CD14-positive monocyte (primary cell): ENCODE measurements at regions not wholly inside any gene's neighbourhood (a gene's known extent, or its start where the extent isn't known, plus 50 kb on each side); places are given as distances from the start of the nearest gene placed in this dataset.

Source experiments
- DNase-seq, 3 donors: peaks; one replicate each; pipeline ENCODE4 v3.0.0-alpha.2; 2011 to 2022
- H2AFZ ChIP-seq: 2 replicates; pipeline ENCODE4 v1.6.0; 2012; ENCODE audit warnings: mild to moderate bottlenecking, low read depth, low read length, inconsistent platforms; ENCODE audit not compliant: insufficient read depth, poor library complexity, severe bottlenecking
- H3K27ac ChIP-seq, 2 donors: 1 replicate in 1 of 2; 2 replicates in 1 of 2; pipeline ENCODE4 v1.5.1; 2012 to 2013; ENCODE audit warnings: low read length in 2 of 2, control low read depth in 1 of 2, inconsistent platforms in 1 of 2, low read depth in 1 of 2, mild to moderate bottlenecking in 1 of 2
- H3K27me3 ChIP-seq, 2 donors: one replicate each; pipeline versions ENCODE4 v1.6.0 to v1.6.1; 2011 to 2013; ENCODE audit warnings: low read length in 2 of 2; ENCODE audit not compliant: control insufficient read depth in 2 of 2, insufficient read depth in 2 of 2
- H3K36me3 ChIP-seq, 2 donors: replicated peaks in 1 of 2; 1 replicate in 1 of 2; 2 replicates in 1 of 2; pipeline versions ENCODE4 v1.5.1 to v1.6.1; 2012 to 2013; ENCODE audit warnings: low read length in 2 of 2, control low read depth in 1 of 2, inconsistent platforms in 1 of 2, mild to moderate bottlenecking in 1 of 2; ENCODE audit not compliant: insufficient read depth in 2 of 2, control insufficient read depth in 1 of 2
- H3K4me1 ChIP-seq, 2 donors: 1 replicate in 1 of 2; 2 replicates in 1 of 2; pipeline versions ENCODE4 v1.5.1 to v1.6.1; 2012 to 2013; ENCODE audit warnings: low read length in 2 of 2, control low read depth in 1 of 2, inconsistent platforms in 1 of 2, mild to moderate bottlenecking in 1 of 2, moderate library complexity in 1 of 2; ENCODE audit not compliant: insufficient read depth in 2 of 2, control insufficient read depth in 1 of 2
- H3K4me2 ChIP-seq: replicated peaks from 2 replicates; pipeline ENCODE3; 2012; ENCODE audit warnings: low read length, moderate library complexity, mild to moderate bottlenecking; ENCODE audit not compliant: poor library complexity, severe bottlenecking; ENCODE audit errors: extremely low read depth
- H3K4me3 ChIP-seq, 3 experiments: fragments of 200-600 bp in 1 of 3; sonication (generic) in 1 of 3; replicated peaks in 1 of 3; 1 replicate in 2 of 3; 2 replicates in 1 of 3; pipeline ENCODE4 v1.5.1; 2011 to 2013; ENCODE audit warnings: low read length in 3 of 3, mild to moderate bottlenecking in 3 of 3, control low read depth in 2 of 3, low read depth in 2 of 3, inconsistent platforms in 1 of 3, moderate library complexity in 1 of 3
- H3K79me2 ChIP-seq: 2 replicates; pipeline ENCODE4 v1.6.0; 2012; ENCODE audit warnings: mild to moderate bottlenecking, control low read depth, inconsistent platforms, low read length, moderate library complexity; ENCODE audit not compliant: insufficient read depth
- H3K9ac ChIP-seq: 2 replicates; pipeline ENCODE4 v1.6.0; 2017; ENCODE audit warnings: low read length, mild to moderate bottlenecking; ENCODE audit not compliant: insufficient read depth, poor library complexity, severe bottlenecking
- H3K9me3 ChIP-seq, 2 donors: replicated peaks in 1 of 2; 1 replicate in 1 of 2; 2 replicates in 1 of 2; pipeline versions ENCODE4 v1.5.1 to v1.6.1; 2012 to 2013; ENCODE audit warnings: low read length in 2 of 2, control low read depth in 1 of 2; ENCODE audit not compliant: control insufficient read depth in 1 of 2, insufficient read depth in 1 of 2
- H4K20me1 ChIP-seq: 2 replicates; pipeline ENCODE4 v1.6.0; 2012; ENCODE audit warnings: mild to moderate bottlenecking, low read length, control low read depth, moderate library complexity; ENCODE audit not compliant: insufficient read depth
- H3K27ac Mint-ChIP-seq, 7 donors: one replicate each; pipeline ENCODE4 v1.8.0; 2020; ENCODE audit warnings: mild to moderate bottlenecking in 7 of 7, mixed read lengths in 7 of 7, moderate library complexity in 6 of 7, inconsistent platforms in 2 of 7
- H3K27me3 Mint-ChIP-seq, 3 donors: one replicate each; pipeline ENCODE4 v1.8.0; 2021 to 2022; ENCODE audit warnings: low read depth in 3 of 3, mild to moderate bottlenecking in 3 of 3, mixed read lengths in 3 of 3, moderate library complexity in 3 of 3, inconsistent platforms in 1 of 3
- H3K36me3 Mint-ChIP-seq, 2 donors: one replicate each; pipeline ENCODE4 v1.8.0; 2020; ENCODE audit warnings: mixed read lengths in 2 of 2, inconsistent platforms in 1 of 2, mild to moderate bottlenecking in 1 of 2
- H3K4me1 Mint-ChIP-seq: one replicate; pipeline ENCODE4 v1.8.0; 2020; ENCODE audit warnings: mild to moderate bottlenecking, mixed read lengths
- H3K4me3 Mint-ChIP-seq, 2 donors: one replicate each; pipeline ENCODE4 v1.8.0; 2020; ENCODE audit warnings: mild to moderate bottlenecking in 2 of 2, mixed read lengths in 2 of 2, moderate library complexity in 1 of 2
- H3K9me3 Mint-ChIP-seq, 7 donors: one replicate each; pipeline ENCODE4 v1.8.0; 2020 to 2022; ENCODE audit warnings: mixed read lengths in 7 of 7, mild to moderate bottlenecking in 6 of 7, moderate library complexity in 6 of 7, inconsistent platforms in 2 of 7
- CTCF ChIP-seq: fragments of 200-600 bp; IDR thresholded peaks from one replicate; pipeline ENCODE4 v1.8.0; 2022; ENCODE audit warnings: antibody characterized with exemption, mild to moderate bottlenecking
- WGBS: methylation state at CpG from one replicate; pipeline ENCODE4 v1.1.5; 2013; ENCODE audit warnings: missing lambda C conversion rate; ENCODE audit not compliant: insufficient coverage; 5-methylcytosine and 5-hydroxymethylcytosine counted together
- intact Hi-C, 2 donors: fragments of 100-400 bp; cut with micrococcal nuclease; formaldehyde crosslinking; loops; one replicate each; pipeline versions ENCODE4 v1.15.0 to v1.15.1; 2023

- no peak for TF ChIP-seq CTCF
Observed at GRCh38 chr6:139680819-139681218, 306.4 kb upstream of the CITED2 start.

GRCh38 chr6:139679516-139680179, 305.2 kb upstream of the CITED2 start:
- H3K4me3 ChIP-seq = no peak overlapping the region
- TF ChIP-seq CTCF = no peak

More at GRCh38 chr6:139680819-139681218, 306.4 kb upstream of the CITED2 start:
- Histone ChIP-seq H3K4me1 (peaks cover 7 to 12% of the 10 kb centered on the region in 2 donors), H3K9me3 (no peaks in the 10 kb centered on the region), H3K4me3 (no peak overlapping the region), H2AFZ (peak overlapping the region; percentile 1), H3K4me2 (no peak overlapping the region), H3K27ac (no peak overlapping the region), H3K36me3 (no peaks in the 10 kb centered on the region), H4K20me1 (no peaks in the 10 kb centered on the region), H3K79me2 (no peaks in the 10 kb centered on the region), H3K9ac (no peak overlapping the region), H3K27me3 (no peaks in the 10 kb centered on the region)
- H3K27me3 Mint-ChIP-seq = peaks cover 0 to 2% (median 0%) of the 10 kb centered on the region in 3 donors
- intact Hi-C loops = no loop called here
- no peaks in the 10 kb centered on the region for H3K36me3 Mint-ChIP-seq
- H3K4me1 Mint-ChIP-seq = peaks cover 20% of the 10 kb centered on the region
- no peak overlapping the region for H3K27ac Mint-ChIP-seq
- no peak for DNase-seq
- no CpG with 5 or more reads among the region's 5 CpGs for WGBS
- peaks cover 0 to 9% (median 2%) of the 10 kb centered on the region in 7 donors for H3K9me3 Mint-ChIP-seq
- H3K4me3 Mint-ChIP-seq = no peak overlapping the region

More at GRCh38 chr6:139679516-139680179, 305.2 kb upstream of the CITED2 start:
- Histone ChIP-seq H3K27ac (peak overlapping the region in 1 of 2 donors; percentile 45), H3K9ac (no peak overlapping the region), H3K9me3 (no peaks in the 10 kb centered on the region), H3K79me2 (no peaks in the 10 kb centered on the region), H3K36me3 (no peaks in the 10 kb centered on the region), H2AFZ (no peak overlapping the region), H3K27me3 (no peaks in the 10 kb centered on the region), H3K4me2 (no peak overlapping the region), H4K20me1 (no peaks in the 10 kb centered on the region), H3K4me1 (peaks cover 7 to 19% of the 10 kb centered on the region in 2 donors)
- Mint-ChIP-seq H3K4me1 (peaks cover 29% of the 10 kb centered on the region), H3K36me3 (no peaks in the 10 kb centered on the region), H3K9me3 (peaks cover 0 to 9% (median 2%) of the 10 kb centered on the region in 7 donors), H3K27ac (peak overlapping the region in 1 of 7 donors; percentile 71), H3K27me3 (peaks cover 0 to 2% (median 0%) of the 10 kb centered on the region in 3 donors), H3K4me3 (no peak overlapping the region)
- no CpG with 5 or more reads among the region's 3 CpGs for WGBS
- intact Hi-C loops = no loop called here
- no peak for DNase-seq
